ENCODE measurements at regions not wholly inside any gene's neighbourhood (a gene's known extent, or its start where the extent isn't known, plus 50 kb on each side); places are given as distances from the start of the nearest gene placed in this dataset.

DNA sequence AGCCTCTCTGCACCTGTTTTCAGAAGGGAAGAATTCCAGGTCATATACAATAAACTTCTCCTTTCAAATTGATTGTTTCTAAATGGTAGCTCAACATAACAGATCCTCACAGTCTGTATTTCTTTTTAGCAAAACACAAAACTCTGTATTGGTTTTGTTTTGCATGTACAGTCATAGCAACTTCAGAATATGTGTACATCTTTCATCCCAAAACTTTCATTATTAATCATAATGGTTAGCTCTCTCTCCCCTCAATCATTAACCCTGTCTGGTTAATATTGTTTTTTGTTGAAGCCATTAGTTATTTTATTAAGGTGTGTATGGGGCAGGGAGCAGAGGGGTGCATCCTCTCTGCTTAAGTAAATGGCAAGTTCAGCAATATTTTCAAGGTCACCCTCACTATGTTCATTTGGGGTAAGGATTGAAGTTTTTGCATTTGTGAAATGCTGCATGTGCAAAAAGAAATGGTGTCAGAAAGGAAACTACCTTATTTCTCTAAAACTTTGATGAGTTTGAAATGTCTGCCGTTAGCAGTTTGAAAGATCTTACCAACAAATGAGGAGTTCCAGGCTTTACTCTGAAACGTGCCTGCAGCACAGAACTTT, 136.8 kb upstream of the BTBD3 start:
- ATAC-seq (ENCODE audit: low read depth) = no peak
- Mint-ChIP-seq H3K4me1 (no peaks in the 10 kb centered on the region), H3K27me3 (no peaks in the 10 kb centered on the region), H3K27ac (no peak overlapping the region), H3K9me3 (no peaks in the 10 kb centered on the region), H3K4me3 (no peak overlapping the region), H3K36me3 (ENCODE audit: low read depth) (no peaks in the 10 kb centered on the region)
- intact Hi-C loops (cut with micrococcal nuclease) = no loop called here
- POLR2A ChIA-PET = no interaction called here
- DNase-seq = no peak
- TF ChIP-seq, protein P1, sequence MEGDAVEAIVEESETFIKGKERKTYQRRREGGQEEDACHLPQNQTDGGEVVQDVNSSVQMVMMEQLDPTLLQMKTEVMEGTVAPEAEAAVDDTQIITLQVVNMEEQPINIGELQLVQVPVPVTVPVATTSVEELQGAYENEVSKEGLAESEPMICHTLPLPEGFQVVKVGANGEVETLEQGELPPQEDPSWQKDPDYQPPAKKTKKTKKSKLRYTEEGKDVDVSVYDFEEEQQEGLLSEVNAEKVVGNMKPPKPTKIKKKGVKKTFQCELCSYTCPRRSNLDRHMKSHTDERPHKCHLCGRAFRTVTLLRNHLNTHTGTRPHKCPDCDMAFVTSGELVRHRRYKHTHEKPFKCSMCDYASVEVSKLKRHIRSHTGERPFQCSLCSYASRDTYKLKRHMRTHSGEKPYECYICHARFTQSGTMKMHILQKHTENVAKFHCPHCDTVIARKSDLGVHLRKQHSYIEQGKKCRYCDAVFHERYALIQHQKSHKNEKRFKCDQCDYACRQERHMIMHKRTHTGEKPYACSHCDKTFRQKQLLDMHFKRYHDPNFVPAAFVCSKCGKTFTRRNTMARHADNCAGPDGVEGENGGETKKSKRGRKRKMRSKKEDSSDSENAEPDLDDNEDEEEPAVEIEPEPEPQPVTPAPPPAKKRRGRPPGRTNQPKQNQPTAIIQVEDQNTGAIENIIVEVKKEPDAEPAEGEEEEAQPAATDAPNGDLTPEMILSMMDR (IDR thresholded peaks at IDR 0.05) = no peak
- CTCF ChIA-PET = no interaction called here

DNA sequence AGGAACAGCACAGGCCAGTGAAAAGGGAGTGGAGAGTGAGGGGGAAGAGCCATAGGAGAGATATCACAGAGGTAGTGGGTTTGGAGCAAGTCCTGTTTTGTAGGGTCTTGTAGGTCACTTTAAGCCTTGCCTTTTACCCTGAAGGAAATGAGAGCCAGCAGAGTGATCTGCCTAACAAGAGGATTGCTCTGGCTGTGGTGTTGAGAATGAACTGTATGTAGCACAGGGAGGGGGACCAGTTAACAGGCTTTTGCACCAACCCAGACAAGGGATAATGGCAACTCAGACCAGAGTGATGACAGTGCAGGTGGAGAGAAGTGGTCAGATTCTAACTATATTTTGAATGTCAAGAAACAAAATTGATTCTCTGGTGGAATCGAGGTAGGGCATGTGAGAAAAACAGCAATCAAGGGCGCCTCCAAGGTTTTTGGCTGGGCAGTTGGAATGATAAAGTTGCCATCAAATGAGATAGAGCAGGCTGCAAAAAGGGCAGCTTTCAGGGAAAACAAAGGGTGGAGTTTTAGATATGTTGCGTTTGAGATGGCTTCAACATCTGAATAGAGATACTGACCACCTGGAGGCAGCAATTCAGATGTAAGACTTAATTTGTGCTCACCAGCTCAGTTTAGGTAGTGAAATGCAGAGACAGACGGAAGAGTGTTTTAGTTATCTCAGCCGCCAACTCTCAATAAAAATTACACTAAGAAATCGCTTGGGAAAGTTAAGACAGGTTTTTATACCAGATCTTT, 134.4 kb upstream of the BTBD3 start:
- intact Hi-C loops (cut with micrococcal nuclease) = no loop called here
- Mint-ChIP-seq H3K4me3 (no peak overlapping the region), H3K27me3 (no peaks in the 10 kb centered on the region), H3K36me3 (ENCODE audit: low read depth) (no peaks in the 10 kb centered on the region), H3K9me3 (no peaks in the 10 kb centered on the region), H3K4me1 (no peaks in the 10 kb centered on the region), H3K27ac (no peak overlapping the region)
- DNase-seq (no peak), ATAC-seq (ENCODE audit: low read depth) (no peak)
- TF ChIP-seq, protein P1 (IDR thresholded peaks at IDR 0.05) = no peak
- CTCF ChIA-PET = no interaction called here
- POLR2A ChIA-PET = no interaction called here

DNA sequence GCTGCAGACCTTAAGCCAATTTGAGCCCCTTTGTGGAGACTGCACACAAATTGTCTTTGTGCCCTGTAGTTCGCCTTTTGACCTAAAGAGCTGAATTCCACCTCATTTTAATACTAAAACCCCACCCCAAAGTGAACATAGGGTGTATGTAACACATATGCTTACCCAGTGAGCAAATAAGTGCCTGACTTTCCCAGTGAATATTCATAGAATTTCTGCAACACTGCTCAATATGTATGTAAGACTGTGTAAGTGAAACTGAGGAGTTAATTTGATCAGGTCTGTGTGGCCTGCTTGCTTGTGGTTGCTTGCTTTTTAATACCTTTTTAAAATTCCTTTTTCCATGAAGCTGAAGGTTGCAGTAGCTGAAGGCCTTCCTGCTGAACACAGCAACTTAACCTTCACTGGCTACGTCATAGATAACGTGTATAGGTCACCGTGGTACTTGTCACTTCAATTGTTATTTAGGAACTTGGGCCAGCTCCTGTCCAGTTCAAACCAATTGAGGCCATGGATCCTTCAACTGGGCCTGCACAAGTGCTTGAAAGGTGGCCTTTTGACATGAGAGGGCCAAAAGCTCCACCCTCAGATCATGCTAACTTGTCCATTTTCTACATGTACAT, 131.7 kb upstream of the BTBD3 start:
- H3K9me3 Mint-ChIP-seq = no peaks in the 10 kb centered on the region
- H3K36me3 Mint-ChIP-seq (ENCODE audit: low read depth) = no peaks in the 10 kb centered on the region
- TF ChIP-seq, protein P1 (IDR thresholded peaks at IDR 0.05) = no peak
- intact Hi-C loops (cut with micrococcal nuclease) = no loop called here
- H3K4me1 Mint-ChIP-seq = no peaks in the 10 kb centered on the region
- no peak overlapping the region for H3K27ac Mint-ChIP-seq
- no peak for ATAC-seq (ENCODE audit: low read depth)
- ChIA-PET CTCF (no interaction called here), POLR2A (no interaction called here)
- H3K4me3 Mint-ChIP-seq = no peak overlapping the region
- no peak for DNase-seq
- H3K27me3 Mint-ChIP-seq = no peaks in the 10 kb centered on the region

DNA sequence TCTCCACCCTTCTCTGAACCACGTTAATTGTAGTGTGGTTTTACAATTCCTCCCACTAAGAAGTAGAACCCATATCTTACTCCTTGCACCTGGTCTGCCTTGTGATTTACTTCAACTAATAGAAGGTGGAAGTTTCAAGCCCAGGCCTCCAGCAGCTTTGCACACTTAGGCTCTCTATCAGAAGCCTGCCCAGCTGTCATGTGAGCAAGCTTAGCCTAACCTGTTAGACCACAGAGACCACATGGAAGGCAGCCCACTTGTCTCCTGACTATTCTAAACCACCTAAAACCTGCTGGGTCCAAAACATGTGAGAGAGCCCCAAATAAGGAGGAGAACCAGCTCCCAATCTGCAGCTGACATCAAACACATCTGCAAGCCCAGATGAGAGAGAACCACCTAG, 127.6 kb upstream of the BTBD3 start:
- intact Hi-C loops (cut with micrococcal nuclease) = no loop called here
- Mint-ChIP-seq H3K4me3 (no peak overlapping the region), H3K9me3 (no peaks in the 10 kb centered on the region), H3K36me3 (ENCODE audit: low read depth) (no peaks in the 10 kb centered on the region), H3K4me1 (no peaks in the 10 kb centered on the region), H3K27me3 (no peaks in the 10 kb centered on the region), H3K27ac (no peak overlapping the region)
- no peak for DNase-seq
- TF ChIP-seq, protein P1 (IDR thresholded peaks at IDR 0.05) = no peak
- ChIA-PET CTCF (no interaction called here), POLR2A (no interaction called here)
- ATAC-seq (ENCODE audit: low read depth) = no peak

DNA sequence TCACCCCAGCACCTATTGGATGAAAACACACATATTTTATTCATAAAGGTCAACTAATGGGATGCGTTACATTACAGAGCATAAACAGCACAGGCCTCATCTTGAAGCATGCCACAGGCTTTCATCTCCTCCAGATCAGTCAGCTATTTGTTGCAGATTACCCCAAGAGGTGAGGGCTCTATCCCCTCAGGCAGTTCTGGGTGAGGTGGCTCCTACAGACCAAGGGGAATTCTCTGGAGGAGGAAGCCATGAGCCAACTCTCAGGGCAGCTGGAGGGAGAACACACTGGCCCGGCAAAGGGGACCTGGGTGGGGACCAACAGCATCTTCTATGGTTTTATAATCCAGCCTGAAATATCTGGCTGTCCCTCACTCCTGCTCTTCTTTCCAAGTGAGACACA, 126.4 kb upstream of the BTBD3 start:
- H3K9me3 Mint-ChIP-seq = no peaks in the 10 kb centered on the region
- ATAC-seq (ENCODE audit: low read depth) = no peak
- no peaks in the 10 kb centered on the region for H3K36me3 Mint-ChIP-seq (ENCODE audit: low read depth)
- no peaks in the 10 kb centered on the region for H3K27me3 Mint-ChIP-seq
- POLR2A ChIA-PET = no interaction called here
- H3K4me3 Mint-ChIP-seq = no peak overlapping the region
- intact Hi-C loops (cut with micrococcal nuclease) = no loop called here
- H3K4me1 Mint-ChIP-seq = no peaks in the 10 kb centered on the region
- no peak for DNase-seq
- CTCF ChIA-PET = no interaction called here
- H3K27ac Mint-ChIP-seq = no peak overlapping the region
- TF ChIP-seq, protein P1 (IDR thresholded peaks at IDR 0.05) = no peak

Data from activated B cell treated with CpG ODN at 0.5 μM for 24 hours (primary cell).